ENCODE measurements at regions not wholly inside any gene's neighbourhood (a gene's known extent, or its start where the extent isn't known, plus 50 kb on each side); places are given as distances from the start of the nearest gene placed in this dataset.

DNA sequence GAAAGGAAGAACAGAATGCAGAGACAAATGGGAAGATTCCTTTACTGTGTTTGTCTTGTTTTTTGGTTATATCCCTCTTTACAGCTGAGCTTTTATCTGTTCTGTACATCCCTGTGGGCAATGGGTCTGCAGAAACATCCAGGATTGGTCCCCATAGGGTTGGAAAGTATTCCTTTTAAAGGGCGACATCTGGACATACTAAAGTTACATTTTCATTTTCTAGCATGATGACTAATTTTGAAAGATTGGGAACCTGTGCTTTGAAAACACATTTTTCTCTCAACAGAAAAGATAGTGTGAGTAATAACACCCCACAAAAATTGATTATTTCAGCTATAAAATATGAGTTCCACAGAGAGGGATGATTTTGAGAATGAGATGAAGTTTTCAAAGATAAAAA, 435.8 kb downstream of the GPAM start:
- Mint-ChIP-seq H3K36me3 (ENCODE audit: low read depth) (no peaks in the 10 kb centered on the region), H3K27me3 (ENCODE audit: insufficient read depth, low read depth, poor library complexity) (no peaks in the 10 kb centered on the region), H3K4me3 (no peak overlapping the region), H3K9me3 (no peaks in the 10 kb centered on the region), H3K27ac (no peak overlapping the region), H3K4me1 (no peaks in the 10 kb centered on the region)
- Histone ChIP-seq H3K79me2 (replicated peaks; ENCODE audit: insufficient read depth) (no peaks in the 10 kb centered on the region), H3K4me2 (no peak overlapping the region), H3K4me1 (ENCODE audit: insufficient read depth) (no peaks in the 10 kb centered on the region), H3K36me3 (ENCODE audit: insufficient read depth) (no peaks in the 10 kb centered on the region), H3F3A (replicated peaks; ENCODE audit: low read depth) (no peaks in the 10 kb centered on the region), H3K9me2 (ENCODE audit: insufficient read depth) (no peaks in the 10 kb centered on the region), H3K27me3 (ENCODE audit: insufficient read depth) (no peaks in the 10 kb centered on the region), H2AFZ (no peak overlapping the region), H3K4me3 (no peak overlapping the region), H3K27ac (ENCODE audit: low read depth) (no peak overlapping the region), H4K20me1 (replicated peaks; ENCODE audit: insufficient read depth) (no peaks in the 10 kb centered on the region)
- DNase-seq (ENCODE audit: low spot score) = no peak
- no peak for ATAC-seq
- TF ChIP-seq EZH2 (IDR thresholded peaks at IDR 0.05; ENCODE audit: low read depth, unreplicated experiment) (no peak), CREB1 (CRISPR knock-in tag; IDR thresholded peaks at IDR 0.05; ENCODE audit: low read depth) (no peak), JUNB (IDR thresholded peaks at IDR 0.05; ENCODE audit: unreplicated experiment) (no peak), EZH2phosphoT487 (IDR thresholded peaks at IDR 0.05; ENCODE audit: unreplicated experiment) (no peak), NANOG (IDR thresholded peaks at IDR 0.05; ENCODE audit: borderline replicate concordance) (no peak), CTCF (conservative IDR thresholded peaks at IDR 0.05; ENCODE audit: low read depth in 2 of 2) (no peak), STAT1 (IDR thresholded peaks at IDR 0.05; ENCODE audit: unreplicated experiment) (no peak), ZNF114 (CRISPR knock-in tag; IDR thresholded peaks at IDR 0.05) (no peak), ZNF331 (CRISPR knock-in tag; IDR thresholded peaks at IDR 0.05; ENCODE audit: low read depth) (no peak), POLR2AphosphoS5 (IDR thresholded peaks at IDR 0.05; ENCODE audit: low read depth) (no peak)
- TF ChIP-seq, protein P1, sequence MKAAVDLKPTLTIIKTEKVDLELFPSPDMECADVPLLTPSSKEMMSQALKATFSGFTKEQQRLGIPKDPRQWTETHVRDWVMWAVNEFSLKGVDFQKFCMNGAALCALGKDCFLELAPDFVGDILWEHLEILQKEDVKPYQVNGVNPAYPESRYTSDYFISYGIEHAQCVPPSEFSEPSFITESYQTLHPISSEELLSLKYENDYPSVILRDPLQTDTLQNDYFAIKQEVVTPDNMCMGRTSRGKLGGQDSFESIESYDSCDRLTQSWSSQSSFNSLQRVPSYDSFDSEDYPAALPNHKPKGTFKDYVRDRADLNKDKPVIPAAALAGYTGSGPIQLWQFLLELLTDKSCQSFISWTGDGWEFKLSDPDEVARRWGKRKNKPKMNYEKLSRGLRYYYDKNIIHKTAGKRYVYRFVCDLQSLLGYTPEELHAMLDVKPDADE (IDR thresholded peaks at IDR 0.05) = no peak
- TF ChIP-seq, protein P2, sequence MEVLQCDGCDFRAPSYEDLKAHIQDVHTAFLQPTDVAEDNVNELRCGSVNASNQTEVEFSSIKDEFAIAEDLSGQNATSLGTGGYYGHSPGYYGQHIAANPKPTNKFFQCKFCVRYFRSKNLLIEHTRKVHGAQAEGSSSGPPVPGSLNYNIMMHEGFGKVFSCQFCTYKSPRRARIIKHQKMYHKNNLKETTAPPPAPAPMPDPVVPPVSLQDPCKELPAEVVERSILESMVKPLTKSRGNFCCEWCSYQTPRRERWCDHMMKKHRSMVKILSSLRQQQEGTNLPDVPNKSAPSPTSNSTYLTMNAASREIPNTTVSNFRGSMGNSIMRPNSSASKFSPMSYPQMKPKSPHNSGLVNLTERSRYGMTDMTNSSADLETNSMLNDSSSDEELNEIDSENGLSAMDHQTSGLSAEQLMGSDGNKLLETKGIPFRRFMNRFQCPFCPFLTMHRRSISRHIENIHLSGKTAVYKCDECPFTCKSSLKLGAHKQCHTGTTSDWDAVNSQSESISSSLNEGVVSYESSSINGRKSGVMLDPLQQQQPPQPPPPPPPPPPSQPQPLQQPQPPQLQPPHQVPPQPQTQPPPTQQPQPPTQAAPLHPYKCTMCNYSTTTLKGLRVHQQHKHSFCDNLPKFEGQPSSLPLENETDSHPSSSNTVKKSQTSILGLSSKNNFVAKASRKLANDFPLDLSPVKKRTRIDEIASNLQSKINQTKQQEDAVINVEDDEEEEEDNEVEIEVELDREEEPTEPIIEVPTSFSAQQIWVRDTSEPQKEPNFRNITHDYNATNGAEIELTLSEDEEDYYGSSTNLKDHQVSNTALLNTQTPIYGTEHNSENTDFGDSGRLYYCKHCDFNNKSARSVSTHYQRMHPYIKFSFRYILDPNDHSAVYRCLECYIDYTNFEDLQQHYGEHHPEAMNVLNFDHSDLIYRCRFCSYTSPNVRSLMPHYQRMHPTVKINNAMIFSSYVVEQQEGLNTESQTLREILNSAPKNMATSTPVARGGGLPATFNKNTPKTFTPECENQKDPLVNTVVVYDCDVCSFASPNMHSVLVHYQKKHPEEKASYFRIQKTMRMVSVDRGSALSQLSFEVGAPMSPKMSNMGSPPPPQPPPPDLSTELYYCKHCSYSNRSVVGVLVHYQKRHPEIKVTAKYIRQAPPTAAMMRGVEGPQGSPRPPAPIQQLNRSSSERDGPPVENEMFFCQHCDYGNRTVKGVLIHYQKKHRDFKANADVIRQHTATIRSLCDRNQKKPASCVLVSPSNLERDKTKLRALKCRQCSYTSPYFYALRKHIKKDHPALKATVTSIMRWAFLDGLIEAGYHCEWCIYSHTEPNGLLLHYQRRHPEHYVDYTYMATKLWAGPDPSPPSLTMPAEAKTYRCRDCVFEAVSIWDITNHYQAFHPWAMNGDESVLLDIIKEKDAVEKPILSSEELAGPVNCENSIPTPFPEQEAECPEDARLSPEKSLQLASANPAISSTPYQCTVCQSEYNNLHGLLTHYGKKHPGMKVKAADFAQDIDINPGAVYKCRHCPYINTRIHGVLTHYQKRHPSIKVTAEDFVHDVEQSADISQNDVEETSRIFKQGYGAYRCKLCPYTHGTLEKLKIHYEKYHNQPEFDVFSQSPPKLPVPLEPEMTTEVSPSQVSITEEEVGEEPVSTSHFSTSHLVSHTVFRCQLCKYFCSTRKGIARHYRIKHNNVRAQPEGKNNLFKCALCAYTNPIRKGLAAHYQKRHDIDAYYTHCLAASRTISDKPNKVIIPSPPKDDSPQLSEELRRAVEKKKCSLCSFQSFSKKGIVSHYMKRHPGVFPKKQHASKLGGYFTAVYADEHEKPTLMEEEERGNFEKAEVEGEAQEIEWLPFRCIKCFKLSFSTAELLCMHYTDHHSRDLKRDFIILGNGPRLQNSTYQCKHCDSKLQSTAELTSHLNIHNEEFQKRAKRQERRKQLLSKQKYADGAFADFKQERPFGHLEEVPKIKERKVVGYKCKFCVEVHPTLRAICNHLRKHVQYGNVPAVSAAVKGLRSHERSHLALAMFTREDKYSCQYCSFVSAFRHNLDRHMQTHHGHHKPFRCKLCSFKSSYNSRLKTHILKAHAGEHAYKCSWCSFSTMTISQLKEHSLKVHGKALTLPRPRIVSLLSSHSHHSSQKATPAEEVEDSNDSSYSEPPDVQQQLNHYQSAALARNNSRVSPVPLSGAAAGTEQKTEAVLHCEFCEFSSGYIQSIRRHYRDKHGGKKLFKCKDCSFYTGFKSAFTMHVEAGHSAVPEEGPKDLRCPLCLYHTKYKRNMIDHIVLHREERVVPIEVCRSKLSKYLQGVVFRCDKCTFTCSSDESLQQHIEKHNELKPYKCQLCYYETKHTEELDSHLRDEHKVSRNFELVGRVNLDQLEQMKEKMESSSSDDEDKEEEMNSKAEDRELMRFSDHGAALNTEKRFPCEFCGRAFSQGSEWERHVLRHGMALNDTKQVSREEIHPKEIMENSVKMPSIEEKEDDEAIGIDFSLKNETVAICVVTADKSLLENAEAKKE (CRISPR knock-in tag; IDR thresholded peaks at IDR 0.05) = no peak
- TF ChIP-seq, protein P3, sequence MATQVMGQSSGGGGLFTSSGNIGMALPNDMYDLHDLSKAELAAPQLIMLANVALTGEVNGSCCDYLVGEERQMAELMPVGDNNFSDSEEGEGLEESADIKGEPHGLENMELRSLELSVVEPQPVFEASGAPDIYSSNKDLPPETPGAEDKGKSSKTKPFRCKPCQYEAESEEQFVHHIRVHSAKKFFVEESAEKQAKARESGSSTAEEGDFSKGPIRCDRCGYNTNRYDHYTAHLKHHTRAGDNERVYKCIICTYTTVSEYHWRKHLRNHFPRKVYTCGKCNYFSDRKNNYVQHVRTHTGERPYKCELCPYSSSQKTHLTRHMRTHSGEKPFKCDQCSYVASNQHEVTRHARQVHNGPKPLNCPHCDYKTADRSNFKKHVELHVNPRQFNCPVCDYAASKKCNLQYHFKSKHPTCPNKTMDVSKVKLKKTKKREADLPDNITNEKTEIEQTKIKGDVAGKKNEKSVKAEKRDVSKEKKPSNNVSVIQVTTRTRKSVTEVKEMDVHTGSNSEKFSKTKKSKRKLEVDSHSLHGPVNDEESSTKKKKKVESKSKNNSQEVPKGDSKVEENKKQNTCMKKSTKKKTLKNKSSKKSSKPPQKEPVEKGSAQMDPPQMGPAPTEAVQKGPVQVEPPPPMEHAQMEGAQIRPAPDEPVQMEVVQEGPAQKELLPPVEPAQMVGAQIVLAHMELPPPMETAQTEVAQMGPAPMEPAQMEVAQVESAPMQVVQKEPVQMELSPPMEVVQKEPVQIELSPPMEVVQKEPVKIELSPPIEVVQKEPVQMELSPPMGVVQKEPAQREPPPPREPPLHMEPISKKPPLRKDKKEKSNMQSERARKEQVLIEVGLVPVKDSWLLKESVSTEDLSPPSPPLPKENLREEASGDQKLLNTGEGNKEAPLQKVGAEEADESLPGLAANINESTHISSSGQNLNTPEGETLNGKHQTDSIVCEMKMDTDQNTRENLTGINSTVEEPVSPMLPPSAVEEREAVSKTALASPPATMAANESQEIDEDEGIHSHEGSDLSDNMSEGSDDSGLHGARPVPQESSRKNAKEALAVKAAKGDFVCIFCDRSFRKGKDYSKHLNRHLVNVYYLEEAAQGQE (IDR thresholded peaks at IDR 0.05; ENCODE audit: unreplicated experiment) = no peak
